Stimulated activated CD8-positive, alpha-beta memory T cell treated with anti-CD3 and anti-CD28 coated beads, Interleukin-12 subunit alpha, Interleukin-12 subunit beta, amount 100 ng/mL, for 1 hour (primary cell): ENCODE measurements at regions not wholly inside any gene's neighbourhood (a gene's known extent, or its start where the extent isn't known, plus 50 kb on each side); places are given as distances from the start of the nearest gene placed in this dataset.
"Not testable (repeated sequence)": the region's sequence is repeated elsewhere in the genome, so short reads cannot be mapped to it uniquely, and the experiment has no call there.

Experiments
- DNase-seq: peaks from one replicate; pipeline ENCODE4 v3.0.0-alpha.2; 2020; ENCODE audit warnings: low read depth

DNA sequence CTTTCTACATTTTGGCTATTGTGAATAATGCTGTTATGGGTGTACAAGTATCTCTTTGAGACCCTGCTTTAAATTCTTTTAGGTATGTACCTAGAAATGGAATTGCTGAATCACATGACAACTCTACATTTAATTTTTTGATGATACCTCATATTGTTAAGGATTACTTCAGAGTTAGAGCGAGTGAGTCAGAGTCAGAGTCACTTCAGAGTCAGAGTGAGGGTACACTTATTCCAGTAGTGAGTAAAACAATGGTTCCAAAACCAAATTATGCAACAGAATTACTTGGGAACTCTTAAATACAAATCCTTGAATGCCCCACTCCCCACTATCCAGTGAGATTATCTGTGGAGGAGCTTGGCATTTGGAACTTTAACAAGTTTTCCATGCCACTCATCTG is 50.3 kb upstream of the SNRK start:
- no peak for DNase-seq

DNA sequence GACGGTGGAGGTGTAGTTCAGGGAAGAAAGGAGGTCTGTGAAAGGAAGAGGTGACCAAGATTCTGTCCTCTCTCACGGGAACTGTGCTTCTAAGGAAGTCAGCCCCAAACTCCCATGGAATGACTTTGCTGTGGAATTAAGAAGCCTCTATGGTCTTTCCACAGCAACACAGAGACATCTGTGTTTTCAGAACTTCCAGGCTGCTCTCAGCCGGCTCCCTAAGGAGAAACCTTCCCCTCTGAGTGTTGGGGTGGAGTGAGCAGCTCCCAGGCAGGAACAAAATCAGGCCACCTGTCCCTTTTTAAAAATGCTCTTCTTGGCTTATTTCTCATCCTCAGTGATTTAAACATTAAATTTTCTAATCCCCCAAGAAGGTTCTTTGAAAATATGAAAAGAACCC is 53.3 kb upstream of the SNRK start:
- no peak for DNase-seq

DNA sequence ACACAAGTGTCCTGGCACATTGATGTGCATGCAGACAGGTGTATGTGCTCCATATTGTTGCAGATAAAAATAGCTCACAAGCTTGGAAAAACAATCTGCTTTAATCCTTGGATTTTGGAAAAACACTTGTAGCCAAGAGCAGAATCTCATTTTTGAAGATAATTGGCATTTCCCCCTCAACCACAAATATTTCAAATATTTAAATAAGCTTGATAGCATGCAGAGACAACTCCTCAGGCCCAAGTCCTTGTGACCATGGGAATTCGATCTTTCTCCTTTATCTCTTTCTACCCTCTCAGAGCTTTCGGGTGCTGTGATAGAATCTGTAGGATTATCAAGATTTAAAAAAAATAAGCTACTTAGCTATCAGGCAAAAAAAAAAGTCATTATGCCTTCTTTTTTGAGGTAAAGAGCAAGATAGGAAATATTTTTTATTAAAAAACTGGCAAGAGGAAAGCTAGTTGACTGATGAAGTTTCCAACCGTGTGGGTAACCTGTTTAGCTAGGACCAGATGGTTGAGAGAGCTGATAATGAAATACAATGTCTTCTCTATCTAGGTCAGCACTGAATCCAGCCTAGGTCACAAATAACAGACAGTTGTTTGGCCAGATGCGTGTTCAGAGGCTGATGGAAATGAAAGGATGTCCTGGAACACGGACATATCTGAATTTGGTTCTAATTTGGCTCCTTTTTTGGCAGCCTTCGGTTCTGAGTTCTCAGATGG is 54.9 kb upstream of the SNRK start:
- no peak for DNase-seq

DNA sequence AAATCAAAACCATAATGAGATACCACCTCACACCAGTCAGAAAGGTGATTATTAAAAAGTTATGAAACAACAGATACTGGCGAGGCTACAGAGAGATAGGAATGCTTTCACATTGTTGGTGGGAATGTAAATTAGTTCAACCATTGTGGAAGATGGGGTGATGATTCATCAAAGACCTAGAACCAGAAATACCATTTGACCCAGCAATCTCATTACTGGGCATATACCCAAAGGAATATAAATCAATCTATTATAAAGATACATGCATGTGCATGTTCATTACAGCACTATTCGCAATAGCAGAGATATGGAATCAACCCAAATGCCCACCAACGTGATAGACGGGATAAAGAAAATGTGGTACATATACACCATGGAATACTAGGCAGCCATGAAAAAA is 56.5 kb upstream of the SNRK start:
- not testable (repeated sequence) for DNase-seq

DNA sequence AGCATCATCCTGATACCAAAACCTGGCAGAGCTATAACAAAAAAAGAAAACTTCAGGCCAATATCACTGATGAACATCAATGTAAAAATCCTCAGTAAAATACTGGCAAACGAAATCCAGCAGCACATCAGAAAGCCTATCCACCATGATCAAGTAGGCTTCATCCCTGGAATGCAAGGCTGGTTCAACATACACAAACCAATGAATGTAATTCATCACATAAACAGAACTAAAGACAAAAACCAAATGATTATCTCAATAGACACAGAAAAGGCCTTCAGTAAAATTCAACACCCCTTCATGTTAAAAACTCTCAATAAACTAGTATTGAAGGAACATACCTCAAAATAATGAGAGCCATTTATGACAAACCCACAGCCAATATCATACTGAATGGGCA is 58.7 kb upstream of the SNRK start:
- DNase-seq, result not testable (repeated sequence)

DNA sequence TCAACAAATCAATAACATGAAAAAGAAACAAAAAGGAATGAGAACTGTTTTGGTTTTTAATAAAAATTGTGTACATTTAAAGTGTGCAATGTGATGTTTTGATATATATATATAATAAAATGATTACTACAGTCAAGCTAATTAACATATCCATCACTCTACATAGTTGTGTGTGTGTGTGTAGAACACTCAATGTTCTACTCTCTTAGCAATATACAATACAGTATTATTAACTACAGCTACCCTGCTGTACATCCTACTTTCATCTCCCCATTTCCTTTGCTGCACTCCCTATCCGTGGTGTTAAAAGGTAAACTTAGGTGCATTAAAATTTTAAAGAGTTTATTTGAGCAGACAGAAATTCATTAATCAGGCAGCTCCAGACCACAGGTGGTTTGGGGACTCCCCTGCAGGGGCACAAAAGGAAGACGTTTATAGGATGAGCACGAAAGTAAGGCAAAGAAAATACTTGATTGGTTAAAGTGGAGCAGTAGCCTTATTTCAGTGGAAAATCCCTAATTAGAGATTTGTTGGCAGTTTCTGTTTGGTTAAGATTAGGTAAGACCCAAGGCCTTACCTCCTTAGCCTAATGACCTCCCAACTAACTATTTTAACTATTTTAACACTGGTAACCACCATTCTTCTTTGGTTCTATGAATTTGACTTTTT is 61.8 kb upstream of the SNRK start:
- DNase-seq, result no peak

DNA sequence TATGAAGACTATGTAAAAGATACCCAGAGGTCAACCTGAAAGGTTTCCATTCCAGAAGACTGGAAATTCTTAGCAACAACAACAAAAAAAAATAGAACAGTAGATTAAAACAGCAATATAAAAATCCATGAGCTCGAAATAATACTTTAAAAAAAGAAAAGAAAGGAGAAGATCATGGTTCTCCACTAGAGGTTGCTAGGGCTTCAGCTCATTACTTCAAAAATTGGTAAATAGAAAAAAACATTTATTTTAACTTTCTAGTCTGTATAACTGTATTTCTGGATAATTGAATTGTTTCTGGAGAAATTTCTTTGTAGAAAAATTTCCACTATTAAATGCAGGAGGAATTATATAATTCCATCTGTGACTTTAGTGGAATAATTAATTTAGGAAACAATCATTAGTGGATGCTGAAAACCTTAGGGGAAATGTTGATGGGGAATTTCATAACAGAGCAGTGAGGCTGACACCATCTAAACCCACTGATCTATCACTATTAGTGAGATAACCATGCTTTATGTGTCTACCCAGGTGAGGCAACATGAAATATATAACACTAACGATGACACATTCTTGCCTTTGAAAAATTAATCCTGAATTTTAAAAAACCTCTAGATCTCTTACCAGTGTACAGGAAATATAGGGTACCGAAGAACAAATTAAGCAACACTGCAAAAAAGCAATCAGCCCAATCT is 62.5 kb upstream of the SNRK start:
- DNase-seq, result no peak

DNA sequence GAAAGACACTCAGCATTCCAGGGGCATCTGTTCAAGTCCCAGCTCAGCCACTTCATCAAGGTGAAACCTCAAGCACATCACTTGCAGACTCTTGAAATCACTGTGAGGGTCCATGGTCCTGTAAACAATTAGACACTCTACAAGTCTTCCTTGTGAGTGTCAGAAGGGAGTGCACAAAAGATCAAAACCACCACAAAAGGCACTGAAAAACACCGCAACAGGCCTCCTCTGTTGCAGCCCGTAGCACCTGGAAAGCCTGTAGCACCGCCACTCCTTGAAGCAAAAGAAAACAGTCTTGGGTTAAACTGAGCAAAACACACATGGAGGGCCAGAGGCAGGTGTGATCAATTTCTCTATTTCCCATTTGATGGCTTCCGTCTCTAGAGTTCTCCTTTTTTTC is 63.8 kb upstream of the SNRK start:
- DNase-seq, result no peak

DNA sequence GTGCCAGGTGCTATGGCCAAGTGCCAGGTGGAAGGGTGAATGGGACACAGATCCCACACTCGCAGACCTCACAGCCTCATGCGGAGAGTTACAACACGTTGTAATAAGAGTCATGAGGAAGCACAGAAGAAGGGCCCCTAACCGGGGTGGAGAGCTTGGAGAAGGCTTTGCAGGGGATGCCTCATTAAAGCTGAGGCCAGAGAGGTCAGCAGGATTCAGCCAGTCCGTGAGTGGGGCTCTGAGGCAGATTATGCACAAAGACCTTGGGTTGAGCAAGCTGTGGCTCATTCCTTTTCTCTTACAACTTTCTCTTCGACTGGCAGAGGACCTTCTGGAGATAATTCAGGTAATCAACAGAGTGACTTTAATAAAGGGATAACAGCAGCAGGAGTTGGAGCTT is 65.3 kb upstream of the SNRK start:
- no peak for DNase-seq

DNA sequence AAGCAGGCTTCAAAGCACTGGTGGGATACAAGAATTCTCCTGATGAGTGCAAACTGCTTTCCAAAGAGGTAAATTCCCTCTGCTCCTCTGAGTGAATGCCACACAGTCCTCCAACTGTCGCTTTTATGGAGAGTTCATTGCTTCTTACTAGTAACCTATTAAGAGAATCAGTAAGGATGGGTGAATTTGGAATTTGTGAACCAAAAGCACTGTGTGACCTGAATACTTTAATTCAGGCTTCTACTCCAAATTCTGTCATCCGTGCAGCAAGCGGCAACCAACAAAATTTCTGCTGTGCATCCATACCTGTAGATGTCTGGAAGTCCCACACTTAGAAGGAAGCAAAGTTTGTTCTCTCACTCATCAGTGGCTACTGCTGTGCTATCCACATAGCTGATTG is 66.7 kb upstream of the SNRK start:
- DNase-seq, result no peak

DNA sequence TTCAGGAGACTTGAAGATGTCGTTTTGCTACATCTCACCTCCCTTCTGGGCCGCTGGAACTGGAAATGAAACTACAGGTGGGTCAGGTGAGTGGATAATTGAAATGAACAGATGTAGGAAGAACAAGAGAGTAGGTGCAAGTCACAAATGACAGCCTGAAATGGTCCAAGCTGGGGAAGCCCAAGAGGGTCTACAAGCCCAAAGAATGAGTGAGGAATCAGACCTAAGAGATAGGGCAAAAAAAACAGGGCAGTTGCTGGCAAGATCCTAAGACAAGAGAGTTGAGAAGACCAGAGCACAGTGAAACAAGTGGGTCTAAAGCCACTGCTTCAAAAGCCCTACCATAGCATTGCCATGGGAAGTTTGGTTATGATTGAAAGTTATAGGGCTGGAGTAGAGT is 67.4 kb upstream of the SNRK start:
- no peak for DNase-seq

DNA sequence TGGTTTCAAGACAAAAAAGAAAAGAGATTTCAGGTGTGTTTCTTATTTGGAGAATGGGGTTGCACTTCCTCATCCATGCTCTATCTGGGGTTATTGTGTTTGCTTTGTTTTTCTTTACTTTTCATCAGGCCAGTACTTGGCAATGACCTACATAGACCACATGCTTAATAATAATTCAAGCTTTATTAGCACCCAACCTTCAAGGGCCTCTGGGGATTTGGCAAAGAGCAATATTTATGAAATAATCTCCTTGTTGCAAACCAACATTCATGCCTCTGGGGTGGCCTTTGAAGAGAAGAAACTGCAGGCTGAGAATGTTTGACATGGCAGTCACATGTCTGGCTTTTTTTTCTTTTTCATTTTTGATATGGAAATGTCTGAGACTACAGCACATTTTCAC is 68.2 kb upstream of the SNRK start:
- no peak for DNase-seq

DNA sequence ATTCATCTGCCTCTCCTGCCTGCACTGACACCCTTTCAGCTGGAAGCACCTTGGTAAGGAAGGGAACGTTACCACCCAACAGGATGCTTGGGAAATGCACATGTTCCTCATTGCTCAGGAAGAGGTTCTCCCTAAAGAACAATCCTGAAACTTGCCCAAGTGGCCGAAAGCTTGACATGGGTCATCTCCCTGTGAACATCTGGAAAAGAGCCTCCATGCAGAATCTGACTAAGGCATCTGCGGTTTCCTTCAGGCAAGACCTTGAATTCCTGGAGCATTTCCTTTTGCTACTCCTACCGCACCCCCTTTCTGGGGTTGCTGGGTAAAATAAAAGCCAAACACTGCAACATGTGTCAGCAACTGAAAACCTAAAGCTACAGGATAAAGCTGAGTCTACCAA is 68.7 kb upstream of the SNRK start:
- DNase-seq, result no peak

DNA sequence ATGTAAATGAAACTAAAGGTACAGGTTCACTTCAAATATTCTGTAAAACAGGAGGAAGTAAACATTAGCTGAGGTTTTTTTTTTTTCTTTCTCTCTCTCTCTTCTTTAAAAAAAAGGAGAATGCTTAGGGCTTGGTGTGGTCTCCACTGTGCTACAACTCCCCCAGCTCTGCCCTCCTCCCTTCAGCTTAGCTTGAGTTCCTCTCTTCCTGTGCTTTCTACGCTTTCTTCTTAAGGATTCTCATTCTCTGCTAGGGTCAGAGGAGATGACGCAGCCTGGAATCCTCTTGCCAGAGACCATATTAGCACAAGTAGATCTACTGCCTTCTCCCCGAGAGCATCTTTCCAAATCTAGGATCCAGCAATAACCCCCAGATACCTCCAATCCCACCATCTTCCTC is 69.1 kb upstream of the SNRK start:
- no peak for DNase-seq

DNA sequence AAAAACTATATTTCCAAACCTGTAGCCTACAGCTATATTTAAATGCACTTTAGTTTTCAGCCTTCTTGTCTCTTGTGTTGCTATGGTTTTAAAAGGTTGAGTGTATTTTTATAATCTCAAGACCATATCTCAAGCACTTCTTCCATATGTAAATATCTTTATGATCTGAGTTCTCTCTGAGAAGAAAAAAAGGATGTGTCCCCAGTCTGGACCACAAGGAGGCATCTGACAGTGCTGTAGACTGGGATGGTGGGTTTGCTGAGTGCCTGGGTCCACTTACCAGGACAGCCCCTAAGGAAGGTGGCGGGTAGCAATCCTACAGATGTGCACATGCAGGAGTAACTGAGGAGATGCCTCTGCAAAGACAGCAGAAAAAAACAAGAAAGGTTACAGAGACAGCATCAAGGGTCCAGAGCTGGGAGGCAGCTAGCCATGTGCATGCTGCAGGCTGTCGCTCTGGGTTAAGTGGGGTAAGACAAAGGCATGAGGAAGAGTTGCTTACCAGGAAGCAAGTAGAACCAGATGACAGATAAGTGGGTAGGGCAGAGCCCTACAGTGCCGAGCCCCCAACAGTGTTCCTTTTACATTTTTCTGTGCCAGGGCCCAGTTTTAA is 70.6 kb upstream of the SNRK start:
- DNase-seq, result no peak

DNA sequence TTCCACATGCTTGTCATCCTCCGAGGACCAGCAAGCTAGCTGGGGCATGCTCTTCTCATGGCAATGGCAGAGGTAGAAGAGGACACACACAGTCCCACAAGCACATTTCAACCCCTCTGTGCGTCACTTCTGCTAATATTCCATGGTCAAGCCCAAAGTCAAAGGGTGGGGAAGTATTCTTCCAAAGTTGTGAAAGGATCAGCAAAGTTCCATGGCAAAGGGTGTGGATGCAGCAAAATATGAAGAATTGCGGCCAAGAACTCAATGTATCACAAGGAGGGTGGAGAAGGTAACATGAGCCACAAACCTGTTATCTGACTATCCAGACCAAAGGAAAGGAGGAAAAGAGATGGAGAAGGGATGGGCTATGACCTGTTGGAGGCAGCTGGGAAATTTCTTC is 71.2 kb upstream of the SNRK start:
- no peak for DNase-seq

DNA sequence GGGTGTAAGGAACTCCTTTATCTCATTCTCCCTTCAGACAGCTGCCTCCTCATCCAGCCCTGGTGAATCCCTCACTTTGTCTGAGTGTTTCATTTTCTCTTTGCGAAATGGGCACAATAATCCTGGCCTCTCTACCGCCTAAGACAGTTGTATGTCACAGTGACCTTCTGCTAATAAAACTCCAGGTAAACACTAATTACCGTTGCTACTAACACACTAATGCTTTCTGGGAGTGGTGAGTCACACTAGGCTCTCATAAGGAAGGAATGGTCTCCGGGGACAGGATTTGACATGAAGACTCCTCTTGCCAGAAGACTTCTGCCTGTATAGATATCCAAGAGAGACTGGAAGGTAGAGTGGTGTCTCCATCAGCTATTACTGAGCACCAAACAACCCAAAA is 71.7 kb upstream of the SNRK start:
- no peak for DNase-seq

DNA sequence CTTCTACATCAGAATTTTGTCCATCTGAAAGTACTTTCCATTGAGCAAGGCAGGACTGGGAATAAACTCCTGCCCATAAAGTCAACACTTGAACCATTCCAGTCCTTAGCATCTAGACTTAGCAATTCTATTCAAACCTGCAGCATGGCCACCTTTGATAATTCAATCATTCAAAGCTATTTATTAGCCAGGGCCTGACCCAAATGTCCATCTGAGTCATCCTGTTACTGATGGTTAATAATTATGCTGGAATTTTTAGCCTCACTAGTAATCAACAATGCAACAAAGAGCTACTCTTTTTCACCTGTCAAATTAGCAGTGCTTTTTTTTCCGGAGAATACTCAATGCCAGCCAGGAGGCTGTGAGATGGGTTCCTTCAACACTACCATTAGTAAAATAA is 72.7 kb upstream of the SNRK start:
- no peak for DNase-seq

DNA sequence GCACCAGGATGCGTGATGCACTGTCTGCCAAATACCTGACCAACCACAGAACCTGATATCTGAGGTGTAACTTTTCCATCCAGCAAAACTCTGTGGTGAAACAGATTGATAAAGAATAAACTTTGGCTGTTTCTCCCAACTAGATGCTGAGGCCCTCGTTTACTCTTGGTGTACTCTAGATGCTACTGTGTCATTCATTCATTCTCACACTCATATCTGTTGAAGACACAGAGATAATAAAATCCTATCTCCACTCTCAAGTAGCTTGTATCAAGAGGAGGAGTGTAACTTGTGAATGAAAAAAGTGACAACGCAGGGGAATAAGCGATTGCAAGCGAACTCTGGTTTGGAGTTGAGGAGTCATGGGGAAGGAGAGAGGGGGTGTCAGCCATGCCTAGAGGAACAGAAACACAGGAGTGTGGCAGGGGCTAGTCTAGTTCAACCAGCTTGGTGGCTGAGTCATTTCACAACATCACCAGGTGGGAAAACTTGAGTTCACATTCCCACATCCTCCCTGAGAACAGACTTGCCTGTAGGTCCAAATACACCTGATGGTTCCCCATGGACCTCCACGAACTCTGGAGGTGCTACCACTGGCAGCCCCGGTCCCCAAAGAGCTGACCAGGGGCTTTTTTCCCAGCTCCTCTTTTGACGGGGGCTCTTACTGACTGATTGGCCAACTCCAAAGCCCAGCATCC is 73.3 kb upstream of the SNRK start:
- no peak for DNase-seq

DNA sequence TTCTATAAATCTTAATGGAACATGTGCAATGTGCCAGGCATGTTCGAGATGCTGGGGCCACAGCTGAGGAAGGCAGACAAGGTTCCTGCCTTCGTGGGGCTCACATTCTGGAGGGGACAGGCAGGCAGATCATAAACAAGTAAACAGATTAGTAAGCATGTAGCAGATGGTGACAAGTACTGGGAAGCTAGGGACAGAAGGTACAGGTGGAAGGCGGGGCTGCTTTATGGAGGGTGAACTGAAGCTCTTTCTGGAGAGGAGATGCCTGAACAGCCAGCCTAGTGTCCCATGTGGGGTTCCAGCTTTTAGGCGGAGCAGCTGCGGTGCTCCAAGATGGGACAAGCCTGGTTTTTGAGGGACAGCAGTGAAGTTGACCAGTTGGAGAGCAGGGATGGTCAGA is 74.7 kb upstream of the SNRK start:
- DNase-seq, result no peak

DNA sequence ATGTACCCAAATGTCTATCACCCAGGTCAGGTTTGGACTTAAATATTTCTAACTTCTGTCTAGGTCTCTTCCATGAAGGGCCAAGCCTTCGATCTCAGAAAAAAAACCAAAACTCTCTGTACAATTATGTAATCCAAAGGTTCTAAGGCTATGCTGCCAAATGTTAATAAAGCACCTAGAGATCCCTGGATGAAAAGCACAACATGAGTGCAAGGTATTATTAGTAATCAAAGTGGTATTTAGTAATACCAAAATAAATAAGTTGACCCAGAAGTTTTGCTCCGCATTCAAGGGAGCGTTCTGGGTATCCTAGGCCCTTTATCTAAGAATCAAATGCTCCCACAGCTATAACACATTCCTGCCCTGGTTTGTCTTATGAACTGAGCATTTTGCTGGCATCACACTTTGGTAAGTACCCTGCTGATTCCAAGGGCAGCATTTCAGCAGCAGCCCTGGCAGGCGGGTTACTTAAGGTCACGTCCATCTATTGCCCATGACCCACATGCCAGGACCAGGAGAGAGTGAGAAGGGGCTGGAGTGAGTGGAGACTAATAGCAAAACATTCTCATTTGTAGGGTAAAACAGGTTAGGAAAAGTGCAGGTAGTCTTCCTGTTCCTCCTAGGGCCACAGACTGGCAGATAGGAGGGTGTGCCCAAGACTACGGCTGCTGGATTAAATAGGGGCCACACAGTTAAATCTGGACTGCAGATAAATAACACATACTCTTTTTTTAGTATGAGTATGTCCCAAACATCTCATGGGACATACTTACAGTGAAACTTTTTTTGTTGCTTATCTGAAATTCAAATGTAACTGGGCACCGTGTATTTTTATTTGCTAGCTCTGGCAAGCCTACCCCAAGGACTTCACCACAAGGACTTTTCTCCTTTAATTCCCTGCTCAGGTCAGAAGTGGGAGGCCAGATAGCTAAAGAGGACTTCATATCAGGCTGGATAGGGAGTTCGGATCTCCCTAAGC is 76.0 kb upstream of the SNRK start:
- DNase-seq, result no peak
